ENCODE measurements at regions not wholly inside any gene's neighbourhood (a gene's known extent, or its start where the extent isn't known, plus 50 kb on each side); places are given as distances from the start of the nearest gene placed in this dataset.

DNA sequence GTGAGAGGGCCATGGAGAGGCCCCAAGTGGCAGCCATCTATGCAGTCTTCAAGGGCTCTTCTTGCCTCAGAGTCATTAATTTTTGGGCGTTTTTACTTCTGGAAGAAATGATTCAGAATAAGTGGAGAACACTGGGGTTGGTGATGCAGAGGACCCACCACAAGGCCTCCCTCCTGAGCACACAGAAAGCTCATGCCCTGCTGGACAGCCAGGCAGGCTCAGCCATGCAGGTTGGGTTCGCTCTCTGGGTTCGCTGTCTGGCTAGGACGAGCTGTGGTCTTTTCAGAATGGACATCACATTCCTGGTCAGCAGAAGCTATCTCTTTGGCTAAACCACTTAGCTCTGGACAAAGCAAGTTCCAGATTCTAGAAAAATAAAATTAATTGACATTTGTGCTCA is 480.8 kb downstream of the RPS24 start:
- no peak for DNase-seq (ENCODE audit: low read depth in 2 of 2)

DNA sequence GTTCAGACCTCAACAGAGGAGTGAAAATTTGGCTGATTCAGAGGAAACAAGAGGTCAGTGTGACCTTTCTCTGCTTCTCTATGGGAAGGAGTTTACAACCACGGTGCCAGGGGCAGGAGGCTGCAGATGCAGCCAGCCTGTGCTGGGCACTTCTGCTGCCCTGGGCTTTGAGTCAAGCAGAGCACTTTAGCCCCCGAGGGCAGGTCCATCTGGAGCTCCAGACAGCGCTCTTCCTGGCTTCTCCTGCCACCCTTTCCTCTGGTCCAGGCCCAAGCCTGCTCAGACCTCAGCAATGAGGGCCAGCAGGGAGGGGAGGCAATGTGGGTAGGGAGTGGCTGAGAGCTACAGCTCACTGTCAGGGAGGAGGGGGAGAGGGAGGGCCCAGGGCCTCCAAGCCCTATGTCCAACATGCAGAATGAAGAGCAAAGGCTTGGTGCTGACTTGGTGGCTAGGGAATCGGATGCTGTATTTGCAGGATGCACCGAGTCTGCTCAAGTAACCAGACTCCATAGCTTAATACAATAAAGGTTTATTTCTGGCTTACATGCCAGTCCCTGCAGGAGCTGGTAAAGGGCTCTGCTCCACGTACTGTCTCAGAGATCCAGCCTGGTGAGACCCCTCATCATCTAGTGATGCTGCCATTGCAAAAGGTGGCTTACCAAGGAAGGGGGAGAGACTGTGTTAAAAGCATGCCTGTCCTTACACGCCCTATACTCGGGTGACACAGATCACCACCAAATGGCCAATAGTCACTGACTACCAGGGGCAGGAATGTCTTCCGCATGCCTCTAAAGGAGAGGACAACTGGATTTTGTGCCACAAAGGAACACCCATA is 481.6 kb downstream of the RPS24 start:
- DNase-seq (ENCODE audit: low read depth in 2 of 2), result no peak

DNA sequence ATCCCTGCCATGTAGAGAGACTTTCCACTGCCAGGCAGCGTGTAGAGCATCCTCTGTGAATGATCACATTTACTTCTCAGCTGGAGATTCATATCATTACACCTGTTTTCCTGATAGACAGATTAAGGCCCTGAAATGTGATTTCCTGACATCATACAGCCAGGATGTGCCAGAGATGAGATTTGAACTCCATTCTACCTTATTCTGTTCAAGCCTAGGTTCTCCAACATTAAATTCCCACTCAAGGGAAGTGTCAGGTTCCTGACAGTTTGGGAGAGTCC is 482.1 kb downstream of the RPS24 start:
- no peak for DNase-seq (ENCODE audit: low read depth in 2 of 2)

GRCh38 chr10:78516236-78516635 is 482.6 kb downstream of the RPS24 start:
- no peak for DNase-seq (ENCODE audit: low read depth in 2 of 2)

- DNase-seq (ENCODE audit: low read depth in 2 of 2), result no peak
Observed at GRCh38 chr10:78516756-78517155, 483.1 kb downstream of the RPS24 start.

DNA sequence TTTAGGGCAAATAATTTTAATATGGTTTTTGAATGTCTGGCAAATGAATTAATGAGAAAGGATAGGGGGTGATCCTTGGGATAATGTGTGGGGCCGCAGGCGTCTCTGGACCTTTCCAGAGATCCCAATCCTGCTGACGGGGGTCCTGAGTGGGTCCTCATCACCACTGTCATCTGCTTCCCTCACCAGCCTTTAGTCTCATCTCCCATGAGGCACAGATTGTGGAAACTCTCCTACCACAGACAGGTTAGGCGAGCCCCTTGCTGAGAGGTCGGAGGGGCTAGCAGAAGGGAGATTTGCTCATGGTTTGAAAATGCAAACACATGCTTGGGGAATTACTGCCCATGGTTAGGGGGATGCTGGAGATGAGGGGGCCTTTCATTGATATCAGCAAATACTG is 484.6 kb downstream of the RPS24 start:
- no peak for DNase-seq (ENCODE audit: low read depth in 2 of 2)

GRCh38 chr10:78520737-78521430 is 487.2 kb downstream of the RPS24 start:
- no peak for DNase-seq (ENCODE audit: low read depth in 2 of 2)

- no peak for DNase-seq (ENCODE audit: low read depth in 2 of 2)
Observed at GRCh38 chr10:78523453-78523852, 489.8 kb downstream of the RPS24 start.

DNA sequence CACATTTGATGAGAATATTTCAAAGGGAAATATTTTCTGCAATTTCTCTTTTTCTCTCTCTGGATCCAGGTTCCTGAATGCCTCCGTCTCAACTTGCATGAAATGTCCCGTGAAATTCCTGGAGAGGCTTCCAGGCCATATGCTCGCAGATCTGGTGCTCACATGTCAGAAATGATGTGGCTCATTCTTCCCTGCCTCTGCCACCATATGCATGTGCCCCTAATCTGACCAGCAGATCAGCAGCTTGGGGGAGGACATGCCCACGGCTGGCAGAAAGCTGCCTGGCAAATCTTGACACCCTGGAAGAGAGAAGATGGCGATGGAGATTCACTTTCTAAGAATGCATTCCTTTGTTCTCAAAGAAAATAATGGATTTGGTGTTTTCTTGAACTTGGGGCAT is 490.7 kb downstream of the RPS24 start:
- no peak for DNase-seq (ENCODE audit: low read depth in 2 of 2)

DNA sequence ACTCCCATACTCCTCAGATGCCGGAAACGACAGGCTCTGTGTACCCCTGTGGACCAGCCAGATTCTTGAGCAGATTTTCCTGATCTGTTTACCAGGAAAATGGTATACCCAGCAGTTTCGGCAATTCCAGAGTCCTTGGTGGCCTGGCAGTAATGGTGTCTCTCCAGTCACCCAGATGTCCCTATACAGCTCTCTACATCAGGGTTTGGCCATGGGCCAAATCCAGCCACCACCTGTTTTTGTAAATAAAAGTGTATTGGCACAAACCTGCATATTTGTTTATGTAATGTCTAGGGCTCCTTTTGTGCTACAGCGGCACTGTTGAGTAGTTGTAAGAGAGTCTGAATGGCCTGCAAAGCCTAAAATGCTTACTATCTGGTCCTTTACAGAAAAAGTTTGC is 491.3 kb downstream of the RPS24 start:
- no peak for DNase-seq (ENCODE audit: low read depth in 2 of 2)

DNA sequence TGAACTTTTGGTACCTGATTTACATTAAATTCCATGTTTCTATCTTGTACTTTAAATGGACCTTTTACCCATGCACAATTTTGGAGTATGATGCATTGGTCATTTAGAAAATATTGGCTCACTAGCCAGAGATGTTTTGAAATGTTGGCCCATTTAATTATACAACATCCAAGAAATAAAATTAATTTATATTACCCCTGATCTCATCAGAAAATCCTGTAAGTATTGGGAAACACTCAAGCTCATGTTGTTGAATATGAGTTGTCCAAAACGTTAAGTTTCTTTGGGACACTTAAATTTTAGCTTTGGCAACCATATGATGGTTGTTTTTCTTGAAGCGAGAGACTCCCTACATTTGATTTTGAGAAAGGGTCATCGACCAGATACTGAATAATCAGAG is 492.7 kb downstream of the RPS24 start:
- no peak for DNase-seq (ENCODE audit: low read depth in 2 of 2)

GRCh38 chr10:78527296-78527695 is 493.6 kb downstream of the RPS24 start:
- no peak for DNase-seq (ENCODE audit: low read depth in 2 of 2)

- no peak for DNase-seq (ENCODE audit: low read depth in 2 of 2)
Observed at GRCh38 chr10:78528749-78529204, 495.1 kb downstream of the RPS24 start.

GRCh38 chr10:78529262-78529661 is 495.6 kb downstream of the RPS24 start:
- DNase-seq (ENCODE audit: low read depth in 2 of 2), result no peak

GRCh38 chr10:78531088-78531487 is 497.4 kb downstream of the RPS24 start:
- DNase-seq (ENCODE audit: low read depth in 2 of 2), result no peak

GRCh38 chr10:78532480-78533042 is 498.9 kb downstream of the RPS24 start:
- DNase-seq (ENCODE audit: low read depth in 2 of 2), result no peak

DNA sequence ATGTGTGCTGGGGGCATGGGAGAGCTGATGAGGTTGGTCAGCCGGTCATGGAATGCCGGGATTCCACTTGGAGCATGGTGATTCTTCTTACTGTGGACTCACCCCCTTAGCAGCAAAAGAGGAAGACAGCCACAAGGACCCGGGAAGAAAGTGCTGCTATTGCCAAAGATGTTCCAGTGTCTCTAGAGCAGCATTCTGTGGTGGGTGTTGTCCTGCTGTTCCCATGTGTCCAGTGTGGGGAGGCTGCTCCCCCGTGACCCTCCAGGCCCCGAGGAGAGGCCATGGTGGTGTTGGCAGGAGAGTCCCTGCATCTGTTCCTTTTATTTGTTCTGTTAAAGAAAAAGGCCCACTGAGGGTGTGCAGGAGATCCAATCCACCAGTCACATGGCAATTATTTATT is 499.4 kb downstream of the RPS24 start:
- no peak for DNase-seq (ENCODE audit: low read depth in 2 of 2)

GRCh38 chr10:78533776-78534175 is 500.1 kb downstream of the RPS24 start:
- DNase-seq (ENCODE audit: low read depth in 2 of 2), result no peak

DNA sequence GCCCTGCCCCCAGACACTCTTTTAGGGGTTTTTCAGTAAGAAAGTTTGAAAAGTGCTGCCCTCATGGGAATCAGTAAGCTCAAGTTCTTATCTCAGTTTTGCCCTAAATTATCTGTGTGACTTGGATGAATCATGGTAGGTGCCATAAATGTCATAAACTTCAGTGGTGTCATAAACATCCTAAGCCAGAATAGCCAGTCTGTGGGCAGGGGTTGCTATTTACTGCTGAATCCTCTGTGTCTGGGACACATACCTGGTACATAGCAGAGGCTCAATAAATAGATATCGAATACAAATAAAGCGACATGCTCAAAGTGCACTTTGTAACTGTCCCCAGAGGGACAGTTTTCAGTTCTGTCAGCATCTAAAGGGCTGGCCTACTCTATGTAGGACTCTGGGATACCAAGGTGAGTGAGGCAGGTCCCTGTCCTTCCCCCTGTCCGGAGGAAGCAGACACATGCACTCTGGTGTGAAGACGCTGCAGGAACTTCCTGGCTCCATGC is 502.1 kb downstream of the RPS24 start:
- DNase-seq (ENCODE audit: low read depth in 2 of 2), result no peak

GRCh38 chr10:78537018-78537417 is 503.4 kb downstream of the RPS24 start:
- no peak for DNase-seq (ENCODE audit: low read depth in 2 of 2)

DNA sequence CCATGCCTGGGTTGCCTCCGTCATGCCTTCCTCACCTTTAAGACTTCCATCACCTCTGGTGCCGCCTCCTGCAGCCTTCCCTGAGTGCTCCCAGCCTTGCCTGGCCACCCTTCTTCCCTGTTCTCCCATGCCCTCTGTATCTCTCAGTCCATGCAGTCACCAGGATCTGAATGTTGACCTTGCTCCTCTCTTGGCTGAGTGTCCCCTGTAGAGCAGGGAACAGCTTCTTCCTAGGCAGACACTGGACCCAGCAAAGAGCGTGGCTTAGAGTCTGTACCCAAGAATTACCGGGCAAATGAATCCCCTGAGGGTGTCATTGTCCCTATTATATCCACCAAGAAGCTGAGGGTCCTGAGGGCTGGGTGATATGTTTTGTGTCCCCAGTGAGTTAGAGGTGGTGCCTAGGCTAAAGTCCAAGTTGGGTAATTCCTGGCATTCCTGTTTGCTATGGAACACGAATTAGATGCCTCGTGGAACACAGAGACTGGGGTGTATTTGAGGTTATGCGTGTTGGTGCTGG is 505.6 kb downstream of the RPS24 start:
- no peak for DNase-seq (ENCODE audit: low read depth in 2 of 2)

GRCh38 chr10:78540355-78541076 is 506.9 kb downstream of the RPS24 start:
- DNase-seq (ENCODE audit: low read depth in 2 of 2), result no peak

All from stimulated activated CD8-positive, alpha-beta memory T cell treated with anti-CD3 and anti-CD28 coated beads, Interleukin-7, amount 100 ng/mL, for 1 hour (primary cell).